GM23338 (cell line): ENCODE measurements at regions not wholly inside any gene's neighbourhood (a gene's known extent, or its start where the extent isn't known, plus 50 kb on each side); places are given as distances from the start of the nearest gene placed in this dataset.

ENCODE experiments used
- ATAC-seq: fragments of 200-7000 bp; cut with Tn5 transposase; 3 replicates; pipeline ENCODE4 v1.9.1; 2020
- DNase-seq: peaks from one replicate; pipeline ENCODE4 v3.0.0-alpha.2; 2015; ENCODE audit warnings: low spot score
- H2AFZ ChIP-seq: fragments of 200-600 bp; sonication (generic); 2 replicates; pipeline ENCODE4 v1.8.0; 2016; ENCODE audit warnings: antibody characterized with exemption, mild to moderate bottlenecking, moderate library complexity
- H3F3A ChIP-seq: fragments of 200-600 bp; sonication (generic); replicated peaks from 2 replicates; pipeline ENCODE4 v1.8.0; 2017; ENCODE audit warnings: antibody characterized with exemption, mixed run types, low read depth
- H3K27ac ChIP-seq: fragments of 200-600 bp; sonication (generic); 2 replicates; pipeline ENCODE4 v1.6.1; 2016; ENCODE audit warnings: low read depth
- H3K27me3 ChIP-seq: fragments of 200-600 bp; sonication (generic); 2 replicates; pipeline ENCODE4 v1.8.0; 2016; ENCODE audit warnings: mild to moderate bottlenecking, mixed run types, moderate library complexity; ENCODE audit not compliant: insufficient read depth
- H3K36me3 ChIP-seq: fragments of 200-600 bp; sonication (generic); 2 replicates; pipeline ENCODE4 v1.8.0; 2016; ENCODE audit warnings: mild to moderate bottlenecking; ENCODE audit not compliant: insufficient read depth
- H3K4me1 ChIP-seq: fragments of 200-600 bp; sonication (generic); 2 replicates; pipeline ENCODE4 v1.8.0; 2016; ENCODE audit warnings: mild to moderate bottlenecking, moderate library complexity; ENCODE audit not compliant: insufficient read depth
- H3K4me2 ChIP-seq: fragments of 200-600 bp; sonication (generic); 2 replicates; pipeline ENCODE4 v1.7.1; 2017; ENCODE audit warnings: mixed run types
- H3K4me3 ChIP-seq: fragments of 200-600 bp; sonication (generic); 2 replicates; pipeline ENCODE4 v1.6.1; 2016; ENCODE audit warnings: mixed run types
- H3K79me2 ChIP-seq: fragments of 200-600 bp; sonication (generic); replicated peaks from 2 replicates; pipeline ENCODE4 v1.8.0; 2017; ENCODE audit warnings: mild to moderate bottlenecking; ENCODE audit not compliant: insufficient read depth
- H3K9me2 ChIP-seq: fragments of 200-600 bp; sonication (generic); 2 replicates; pipeline ENCODE4 v1.8.0; 2017; ENCODE audit not compliant: insufficient read depth
- H4K20me1 ChIP-seq: fragments of 200-600 bp; sonication (generic); replicated peaks from 2 replicates; pipeline ENCODE4 v1.8.0; 2017; ENCODE audit warnings: mild to moderate bottlenecking; ENCODE audit not compliant: insufficient read depth
- H3K27ac Mint-ChIP-seq: 2 replicates; pipeline ENCODE4 v1.8.0; 2020; ENCODE audit warnings: inconsistent platforms, mild to moderate bottlenecking, moderate library complexity, mixed read lengths
- H3K27me3 Mint-ChIP-seq: 3 replicates; pipeline ENCODE4 v1.8.0; 2022; ENCODE audit warnings: low read depth, mild to moderate bottlenecking, moderate library complexity, mixed read lengths, inconsistent platforms; ENCODE audit not compliant: insufficient read depth, poor library complexity
- H3K36me3 Mint-ChIP-seq: 3 replicates; pipeline ENCODE4 v1.8.0; 2021; ENCODE audit warnings: low read depth, mild to moderate bottlenecking, inconsistent platforms, moderate library complexity, mixed read lengths
- H3K4me1 Mint-ChIP-seq: 3 replicates; pipeline ENCODE4 v1.8.0; 2020; ENCODE audit warnings: mild to moderate bottlenecking, inconsistent platforms, mixed read lengths
- H3K4me3 Mint-ChIP-seq: 3 replicates; pipeline ENCODE4 v1.8.0; 2021; ENCODE audit warnings: moderate library complexity, mild to moderate bottlenecking, inconsistent platforms, mixed read lengths
- H3K9me3 Mint-ChIP-seq: 3 replicates; pipeline ENCODE4 v1.8.0; 2020; ENCODE audit warnings: moderate library complexity, mild to moderate bottlenecking, inconsistent platforms, mixed read lengths
- CREB1 ChIP-seq: fragments of 250-450 bp; sonication (Bioruptor Pico); IDR thresholded peaks from 2 replicates; pipeline ENCODE4 v1.5.0; 2020; ENCODE audit warnings: low read depth, mild to moderate bottlenecking, moderate library complexity
- EZH2 ChIP-seq: fragments of 200-600 bp; sonication (generic); IDR thresholded peaks from one replicate; pipeline ENCODE4 v1.8.0; 2017; ENCODE audit warnings: antibody characterized with exemption, mild to moderate bottlenecking, low read depth; ENCODE audit not compliant: unreplicated experiment
- EZH2phosphoT487 ChIP-seq: fragments of 200-600 bp; sonication (generic); IDR thresholded peaks from one replicate; pipeline ENCODE4 v1.8.1; 2018; ENCODE audit warnings: antibody characterized with exemption; ENCODE audit not compliant: unreplicated experiment
- JUNB ChIP-seq: IDR thresholded peaks from one replicate; pipeline ENCODE4 v1.6.1; 2016; ENCODE audit warnings: antibody characterized with exemption; ENCODE audit not compliant: unreplicated experiment
- NANOG ChIP-seq: IDR thresholded peaks from 2 replicates; pipeline ENCODE4 v1.6.1; 2016; ENCODE audit warnings: antibody characterized with exemption, borderline replicate concordance
- POLR2AphosphoS5 ChIP-seq: IDR thresholded peaks from 2 replicates; pipeline ENCODE4 v1.6.1; 2016; ENCODE audit warnings: antibody characterized with exemption, low read depth
- STAT1 ChIP-seq: IDR thresholded peaks from one replicate; pipeline ENCODE4 v1.6.1; 2016; ENCODE audit warnings: antibody characterized with exemption; ENCODE audit not compliant: unreplicated experiment
- ZNF114 ChIP-seq: fragments of 250-450 bp; sonication (Bioruptor Pico); IDR thresholded peaks from 2 replicates; pipeline ENCODE4 v1.5.0; 2020; ENCODE audit warnings: mild to moderate bottlenecking, moderate library complexity
- ZNF331 ChIP-seq: fragments of 250-450 bp; sonication (Bioruptor Pico); IDR thresholded peaks from 2 replicates; pipeline ENCODE4 v1.5.0; 2020; ENCODE audit warnings: low read depth, mild to moderate bottlenecking, moderate library complexity
- TF ChIP-seq, protein P1 (sequence below): IDR thresholded peaks from one replicate; pipeline ENCODE4 v1.6.1; 2018; ENCODE audit warnings: antibody characterized with exemption; ENCODE audit not compliant: unreplicated experiment
- TF ChIP-seq, protein P2 (sequence below), 2 experiments: fragments of 200-600 bp in 1 of 2; sonication (generic) in 1 of 2; conservative IDR thresholded peaks; 2 replicates each; pipeline versions ENCODE4 v1.5.1 to v1.6.1; 2016 to 2017; ENCODE audit warnings: antibody characterized with exemption in 2 of 2, low read depth in 2 of 2, mild to moderate bottlenecking in 2 of 2, moderate library complexity in 1 of 2
- TF ChIP-seq, protein P3 (sequence below): IDR thresholded peaks from 2 replicates; pipeline ENCODE4 v1.6.1; 2016; ENCODE audit warnings: antibody characterized with exemption
- TF ChIP-seq, protein P4 (sequence below): fragments of 250-450 bp; sonication (Bioruptor Pico); IDR thresholded peaks from 2 replicates; pipeline ENCODE4 v1.5.0; 2020; ENCODE audit warnings: mild to moderate bottlenecking, moderate library complexity

DNA sequence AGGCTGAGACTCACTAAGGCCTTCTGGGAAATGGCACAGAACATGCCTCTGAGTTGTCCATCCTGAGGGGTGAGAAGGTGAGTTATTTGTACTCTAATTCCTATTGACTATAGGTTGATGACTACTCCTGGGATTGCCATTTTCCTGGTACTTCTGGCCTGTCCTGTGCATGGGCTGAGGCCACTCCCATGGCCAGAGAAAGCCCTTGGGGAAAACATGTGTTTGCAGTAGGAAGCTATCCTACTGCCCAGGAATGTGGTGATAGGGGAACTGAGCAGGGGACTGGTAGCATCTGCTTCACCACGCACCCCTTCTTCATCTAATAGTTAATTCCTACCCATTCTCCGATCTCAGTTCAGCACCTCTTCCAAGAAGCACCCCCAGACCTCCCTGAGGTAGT lies 62.6 kb upstream of the MEX3C start:
- H3K4me1 Mint-ChIP-seq = no peaks in the 10 kb centered on the region
- TF ChIP-seq, protein P1, sequence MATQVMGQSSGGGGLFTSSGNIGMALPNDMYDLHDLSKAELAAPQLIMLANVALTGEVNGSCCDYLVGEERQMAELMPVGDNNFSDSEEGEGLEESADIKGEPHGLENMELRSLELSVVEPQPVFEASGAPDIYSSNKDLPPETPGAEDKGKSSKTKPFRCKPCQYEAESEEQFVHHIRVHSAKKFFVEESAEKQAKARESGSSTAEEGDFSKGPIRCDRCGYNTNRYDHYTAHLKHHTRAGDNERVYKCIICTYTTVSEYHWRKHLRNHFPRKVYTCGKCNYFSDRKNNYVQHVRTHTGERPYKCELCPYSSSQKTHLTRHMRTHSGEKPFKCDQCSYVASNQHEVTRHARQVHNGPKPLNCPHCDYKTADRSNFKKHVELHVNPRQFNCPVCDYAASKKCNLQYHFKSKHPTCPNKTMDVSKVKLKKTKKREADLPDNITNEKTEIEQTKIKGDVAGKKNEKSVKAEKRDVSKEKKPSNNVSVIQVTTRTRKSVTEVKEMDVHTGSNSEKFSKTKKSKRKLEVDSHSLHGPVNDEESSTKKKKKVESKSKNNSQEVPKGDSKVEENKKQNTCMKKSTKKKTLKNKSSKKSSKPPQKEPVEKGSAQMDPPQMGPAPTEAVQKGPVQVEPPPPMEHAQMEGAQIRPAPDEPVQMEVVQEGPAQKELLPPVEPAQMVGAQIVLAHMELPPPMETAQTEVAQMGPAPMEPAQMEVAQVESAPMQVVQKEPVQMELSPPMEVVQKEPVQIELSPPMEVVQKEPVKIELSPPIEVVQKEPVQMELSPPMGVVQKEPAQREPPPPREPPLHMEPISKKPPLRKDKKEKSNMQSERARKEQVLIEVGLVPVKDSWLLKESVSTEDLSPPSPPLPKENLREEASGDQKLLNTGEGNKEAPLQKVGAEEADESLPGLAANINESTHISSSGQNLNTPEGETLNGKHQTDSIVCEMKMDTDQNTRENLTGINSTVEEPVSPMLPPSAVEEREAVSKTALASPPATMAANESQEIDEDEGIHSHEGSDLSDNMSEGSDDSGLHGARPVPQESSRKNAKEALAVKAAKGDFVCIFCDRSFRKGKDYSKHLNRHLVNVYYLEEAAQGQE = no peak
- no peak for TF ChIP-seq EZH2
- no peak for TF ChIP-seq ZNF114
- TF ChIP-seq CREB1 (CRISPR knock-in tag) = no peak
- TF ChIP-seq, protein P2, sequence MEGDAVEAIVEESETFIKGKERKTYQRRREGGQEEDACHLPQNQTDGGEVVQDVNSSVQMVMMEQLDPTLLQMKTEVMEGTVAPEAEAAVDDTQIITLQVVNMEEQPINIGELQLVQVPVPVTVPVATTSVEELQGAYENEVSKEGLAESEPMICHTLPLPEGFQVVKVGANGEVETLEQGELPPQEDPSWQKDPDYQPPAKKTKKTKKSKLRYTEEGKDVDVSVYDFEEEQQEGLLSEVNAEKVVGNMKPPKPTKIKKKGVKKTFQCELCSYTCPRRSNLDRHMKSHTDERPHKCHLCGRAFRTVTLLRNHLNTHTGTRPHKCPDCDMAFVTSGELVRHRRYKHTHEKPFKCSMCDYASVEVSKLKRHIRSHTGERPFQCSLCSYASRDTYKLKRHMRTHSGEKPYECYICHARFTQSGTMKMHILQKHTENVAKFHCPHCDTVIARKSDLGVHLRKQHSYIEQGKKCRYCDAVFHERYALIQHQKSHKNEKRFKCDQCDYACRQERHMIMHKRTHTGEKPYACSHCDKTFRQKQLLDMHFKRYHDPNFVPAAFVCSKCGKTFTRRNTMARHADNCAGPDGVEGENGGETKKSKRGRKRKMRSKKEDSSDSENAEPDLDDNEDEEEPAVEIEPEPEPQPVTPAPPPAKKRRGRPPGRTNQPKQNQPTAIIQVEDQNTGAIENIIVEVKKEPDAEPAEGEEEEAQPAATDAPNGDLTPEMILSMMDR (conservative IDR thresholded peaks at IDR 0.05; ENCODE audit: low read depth in 2 of 2) = no peak
- TF ChIP-seq ZNF331 (CRISPR knock-in tag) = no peak
- no peak for TF ChIP-seq NANOG
- no peak for TF ChIP-seq POLR2AphosphoS5
- no peak for TF ChIP-seq JUNB
- no peak for TF ChIP-seq STAT1
- TF ChIP-seq EZH2phosphoT487 = no peak
- TF ChIP-seq, protein P3, sequence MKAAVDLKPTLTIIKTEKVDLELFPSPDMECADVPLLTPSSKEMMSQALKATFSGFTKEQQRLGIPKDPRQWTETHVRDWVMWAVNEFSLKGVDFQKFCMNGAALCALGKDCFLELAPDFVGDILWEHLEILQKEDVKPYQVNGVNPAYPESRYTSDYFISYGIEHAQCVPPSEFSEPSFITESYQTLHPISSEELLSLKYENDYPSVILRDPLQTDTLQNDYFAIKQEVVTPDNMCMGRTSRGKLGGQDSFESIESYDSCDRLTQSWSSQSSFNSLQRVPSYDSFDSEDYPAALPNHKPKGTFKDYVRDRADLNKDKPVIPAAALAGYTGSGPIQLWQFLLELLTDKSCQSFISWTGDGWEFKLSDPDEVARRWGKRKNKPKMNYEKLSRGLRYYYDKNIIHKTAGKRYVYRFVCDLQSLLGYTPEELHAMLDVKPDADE = no peak
- TF ChIP-seq, protein P4, sequence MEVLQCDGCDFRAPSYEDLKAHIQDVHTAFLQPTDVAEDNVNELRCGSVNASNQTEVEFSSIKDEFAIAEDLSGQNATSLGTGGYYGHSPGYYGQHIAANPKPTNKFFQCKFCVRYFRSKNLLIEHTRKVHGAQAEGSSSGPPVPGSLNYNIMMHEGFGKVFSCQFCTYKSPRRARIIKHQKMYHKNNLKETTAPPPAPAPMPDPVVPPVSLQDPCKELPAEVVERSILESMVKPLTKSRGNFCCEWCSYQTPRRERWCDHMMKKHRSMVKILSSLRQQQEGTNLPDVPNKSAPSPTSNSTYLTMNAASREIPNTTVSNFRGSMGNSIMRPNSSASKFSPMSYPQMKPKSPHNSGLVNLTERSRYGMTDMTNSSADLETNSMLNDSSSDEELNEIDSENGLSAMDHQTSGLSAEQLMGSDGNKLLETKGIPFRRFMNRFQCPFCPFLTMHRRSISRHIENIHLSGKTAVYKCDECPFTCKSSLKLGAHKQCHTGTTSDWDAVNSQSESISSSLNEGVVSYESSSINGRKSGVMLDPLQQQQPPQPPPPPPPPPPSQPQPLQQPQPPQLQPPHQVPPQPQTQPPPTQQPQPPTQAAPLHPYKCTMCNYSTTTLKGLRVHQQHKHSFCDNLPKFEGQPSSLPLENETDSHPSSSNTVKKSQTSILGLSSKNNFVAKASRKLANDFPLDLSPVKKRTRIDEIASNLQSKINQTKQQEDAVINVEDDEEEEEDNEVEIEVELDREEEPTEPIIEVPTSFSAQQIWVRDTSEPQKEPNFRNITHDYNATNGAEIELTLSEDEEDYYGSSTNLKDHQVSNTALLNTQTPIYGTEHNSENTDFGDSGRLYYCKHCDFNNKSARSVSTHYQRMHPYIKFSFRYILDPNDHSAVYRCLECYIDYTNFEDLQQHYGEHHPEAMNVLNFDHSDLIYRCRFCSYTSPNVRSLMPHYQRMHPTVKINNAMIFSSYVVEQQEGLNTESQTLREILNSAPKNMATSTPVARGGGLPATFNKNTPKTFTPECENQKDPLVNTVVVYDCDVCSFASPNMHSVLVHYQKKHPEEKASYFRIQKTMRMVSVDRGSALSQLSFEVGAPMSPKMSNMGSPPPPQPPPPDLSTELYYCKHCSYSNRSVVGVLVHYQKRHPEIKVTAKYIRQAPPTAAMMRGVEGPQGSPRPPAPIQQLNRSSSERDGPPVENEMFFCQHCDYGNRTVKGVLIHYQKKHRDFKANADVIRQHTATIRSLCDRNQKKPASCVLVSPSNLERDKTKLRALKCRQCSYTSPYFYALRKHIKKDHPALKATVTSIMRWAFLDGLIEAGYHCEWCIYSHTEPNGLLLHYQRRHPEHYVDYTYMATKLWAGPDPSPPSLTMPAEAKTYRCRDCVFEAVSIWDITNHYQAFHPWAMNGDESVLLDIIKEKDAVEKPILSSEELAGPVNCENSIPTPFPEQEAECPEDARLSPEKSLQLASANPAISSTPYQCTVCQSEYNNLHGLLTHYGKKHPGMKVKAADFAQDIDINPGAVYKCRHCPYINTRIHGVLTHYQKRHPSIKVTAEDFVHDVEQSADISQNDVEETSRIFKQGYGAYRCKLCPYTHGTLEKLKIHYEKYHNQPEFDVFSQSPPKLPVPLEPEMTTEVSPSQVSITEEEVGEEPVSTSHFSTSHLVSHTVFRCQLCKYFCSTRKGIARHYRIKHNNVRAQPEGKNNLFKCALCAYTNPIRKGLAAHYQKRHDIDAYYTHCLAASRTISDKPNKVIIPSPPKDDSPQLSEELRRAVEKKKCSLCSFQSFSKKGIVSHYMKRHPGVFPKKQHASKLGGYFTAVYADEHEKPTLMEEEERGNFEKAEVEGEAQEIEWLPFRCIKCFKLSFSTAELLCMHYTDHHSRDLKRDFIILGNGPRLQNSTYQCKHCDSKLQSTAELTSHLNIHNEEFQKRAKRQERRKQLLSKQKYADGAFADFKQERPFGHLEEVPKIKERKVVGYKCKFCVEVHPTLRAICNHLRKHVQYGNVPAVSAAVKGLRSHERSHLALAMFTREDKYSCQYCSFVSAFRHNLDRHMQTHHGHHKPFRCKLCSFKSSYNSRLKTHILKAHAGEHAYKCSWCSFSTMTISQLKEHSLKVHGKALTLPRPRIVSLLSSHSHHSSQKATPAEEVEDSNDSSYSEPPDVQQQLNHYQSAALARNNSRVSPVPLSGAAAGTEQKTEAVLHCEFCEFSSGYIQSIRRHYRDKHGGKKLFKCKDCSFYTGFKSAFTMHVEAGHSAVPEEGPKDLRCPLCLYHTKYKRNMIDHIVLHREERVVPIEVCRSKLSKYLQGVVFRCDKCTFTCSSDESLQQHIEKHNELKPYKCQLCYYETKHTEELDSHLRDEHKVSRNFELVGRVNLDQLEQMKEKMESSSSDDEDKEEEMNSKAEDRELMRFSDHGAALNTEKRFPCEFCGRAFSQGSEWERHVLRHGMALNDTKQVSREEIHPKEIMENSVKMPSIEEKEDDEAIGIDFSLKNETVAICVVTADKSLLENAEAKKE (CRISPR knock-in tag) = no peak
- Histone ChIP-seq H3K27ac (no peak overlapping the region), H3K4me3 (no peak overlapping the region), H3K4me1 (no peaks in the 10 kb centered on the region), H3K27me3 (no peaks in the 10 kb centered on the region), H3K36me3 (no peaks in the 10 kb centered on the region), H2AFZ (no peak overlapping the region), H3K4me2 (no peak overlapping the region), H3F3A (no peaks in the 10 kb centered on the region), H4K20me1 (no peaks in the 10 kb centered on the region), H3K9me2 (peaks cover 4% of the 10 kb centered on the region; the same call in 1 of the 2 replicates), H3K79me2 (no peaks in the 10 kb centered on the region)
- ATAC-seq (no peak), DNase-seq (no peak)
- no peaks in the 10 kb centered on the region for H3K27me3 Mint-ChIP-seq
- no peak overlapping the region for H3K4me3 Mint-ChIP-seq
- H3K36me3 Mint-ChIP-seq = no peaks in the 10 kb centered on the region
- H3K27ac Mint-ChIP-seq = no peak overlapping the region
- H3K9me3 Mint-ChIP-seq = no peaks in the 10 kb centered on the region
